ENCODE measurements at regions not wholly inside any gene's neighbourhood (a gene's known extent, or its start where the extent isn't known, plus 50 kb on each side); places are given as distances from the start of the nearest gene placed in this dataset.

- Histone ChIP-seq H2AFZ (ENCODE audit: low read depth) (no peak overlapping the region), H3K36me3 (replicated peaks in 1 of 2; ENCODE audit: control insufficient read depth in 1 of 2, insufficient read depth in 2 of 2, low read length in 1 of 2) (no peaks in the 10 kb centered on the region), H3K9me3 (no peaks in the 10 kb centered on the region), H3K4me3 (ENCODE audit: low read depth in 2 of 2, low read length in 1 of 2) (no peak overlapping the region), H4K20me1 (ENCODE audit: insufficient read depth) (no peaks in the 10 kb centered on the region), H3K4me2 (no peak overlapping the region), H3K9me2 (no peaks in the 10 kb centered on the region), H3K27ac (ENCODE audit: low read depth in 2 of 2, low read length in 1 of 2) (no peak overlapping the region), H3K79me2 (ENCODE audit: insufficient read depth) (no peaks in the 10 kb centered on the region), H3K4me1 (ENCODE audit: control insufficient read depth in 1 of 2, insufficient read depth in 2 of 2, low read depth in 1 of 2, low read length in 1 of 2) (no peaks in the 10 kb centered on the region), H3F3A (replicated peaks; ENCODE audit: insufficient read depth) (no peaks in the 10 kb centered on the region), H3K27me3 (ENCODE audit: insufficient read depth) (no peaks in the 10 kb centered on the region), H3K9ac (no peak overlapping the region)
- no peak for DNase-seq
- WGBS (ENCODE audit: low lambda C conversion rate), result 8% methylated on average over 3 of the region's 3 CpGs
- ChIA-PET CTCF (interaction anchor here (2.2 kb wide), 1 partner anchor 16 kb away, joined by 9 read pairs; no protein-coding TSS in a partner anchor), POLR2A (no interaction called here)
- no peak for TF ChIP-seq FOSL2 (IDR thresholded peaks at IDR 0.05; ENCODE audit: borderline replicate concordance, low read depth)
- no peak for TF ChIP-seq GATA2 (CRISPR knock-in tag; IDR thresholded peaks at IDR 0.05)
- TF ChIP-seq CTCF (IDR thresholded peaks at IDR 0.05), result no peak
- TF ChIP-seq JUND (IDR thresholded peaks at IDR 0.05), result no peak
- TF ChIP-seq YY1 (IDR thresholded peaks at IDR 0.05; ENCODE audit: low read depth), result no peak
- TF ChIP-seq RAD21 (IDR thresholded peaks at IDR 0.05; ENCODE audit: low read length), result no peak
- TF ChIP-seq TAF1 (IDR thresholded peaks at IDR 0.05; ENCODE audit: borderline replicate concordance, low read depth, low read length), result no peak
- no peak for TF ChIP-seq CHD2 (IDR thresholded peaks at IDR 0.05; ENCODE audit: low read length, partially characterized antibody)
- TF ChIP-seq TCF12 (IDR thresholded peaks at IDR 0.05), result no peak
- no peak for TF ChIP-seq FOXM1 (IDR thresholded peaks at IDR 0.05; ENCODE audit: low read depth)
- no peak for TF ChIP-seq SIN3A (IDR thresholded peaks at IDR 0.05; ENCODE audit: borderline replicate concordance, low read depth, low read length)
- no peak for TF ChIP-seq POLR2AphosphoS5 (IDR thresholded peaks at IDR 0.05; ENCODE audit: low read depth, low read length)
- TF ChIP-seq MXI1 (IDR thresholded peaks at IDR 0.05; ENCODE audit: low read depth, low read length), result no peak
- no peak for TF ChIP-seq REST (IDR thresholded peaks at IDR 0.05; ENCODE audit: low read depth, low read length)
- TF ChIP-seq NFIC (IDR thresholded peaks at IDR 0.05; ENCODE audit: borderline replicate concordance), result no peak
- TF ChIP-seq GABPA (IDR thresholded peaks at IDR 0.05; ENCODE audit: low read depth), result no peak
Observed at GRCh38 chr6:137692308-137692707, 174.8 kb upstream of the TNFAIP3 start.

Data from SK-N-SH (cell line).